ENCODE measurements at regions not wholly inside any gene's neighbourhood (a gene's known extent, or its start where the extent isn't known, plus 50 kb on each side); places are given as distances from the start of the nearest gene placed in this dataset.
A peak's percentile ranks its signal among the peaks of the same experiment; 100 is the strongest.

DNA sequence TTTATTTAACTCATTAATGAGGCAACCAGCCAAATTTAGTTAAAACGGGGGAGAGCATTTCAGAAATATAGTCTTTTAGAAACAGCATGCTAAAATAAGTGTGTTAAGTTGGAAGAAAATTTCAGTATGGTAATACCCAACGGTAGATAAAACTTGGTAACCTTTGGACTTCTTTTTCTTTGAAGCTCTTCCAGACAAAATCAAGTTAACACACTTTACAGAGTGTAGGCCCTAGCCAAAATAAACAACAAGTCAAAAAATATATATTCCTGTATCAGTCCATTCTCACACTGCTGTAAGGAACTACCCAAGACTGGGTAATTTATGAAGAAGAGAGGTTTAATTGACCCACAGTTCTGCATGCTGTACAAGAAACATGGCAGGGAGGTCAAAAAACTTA is 279.6 kb downstream of the HIVEP2 start:
- no peak overlapping the region for H3K27ac ChIP-seq
- TF ChIP-seq, protein P1, sequence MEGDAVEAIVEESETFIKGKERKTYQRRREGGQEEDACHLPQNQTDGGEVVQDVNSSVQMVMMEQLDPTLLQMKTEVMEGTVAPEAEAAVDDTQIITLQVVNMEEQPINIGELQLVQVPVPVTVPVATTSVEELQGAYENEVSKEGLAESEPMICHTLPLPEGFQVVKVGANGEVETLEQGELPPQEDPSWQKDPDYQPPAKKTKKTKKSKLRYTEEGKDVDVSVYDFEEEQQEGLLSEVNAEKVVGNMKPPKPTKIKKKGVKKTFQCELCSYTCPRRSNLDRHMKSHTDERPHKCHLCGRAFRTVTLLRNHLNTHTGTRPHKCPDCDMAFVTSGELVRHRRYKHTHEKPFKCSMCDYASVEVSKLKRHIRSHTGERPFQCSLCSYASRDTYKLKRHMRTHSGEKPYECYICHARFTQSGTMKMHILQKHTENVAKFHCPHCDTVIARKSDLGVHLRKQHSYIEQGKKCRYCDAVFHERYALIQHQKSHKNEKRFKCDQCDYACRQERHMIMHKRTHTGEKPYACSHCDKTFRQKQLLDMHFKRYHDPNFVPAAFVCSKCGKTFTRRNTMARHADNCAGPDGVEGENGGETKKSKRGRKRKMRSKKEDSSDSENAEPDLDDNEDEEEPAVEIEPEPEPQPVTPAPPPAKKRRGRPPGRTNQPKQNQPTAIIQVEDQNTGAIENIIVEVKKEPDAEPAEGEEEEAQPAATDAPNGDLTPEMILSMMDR (IDR thresholded peaks at IDR 0.05): no peak
- ATAC-seq (no peak), DNase-seq (no peak)
- H3K9me3 ChIP-seq: no peaks in the 10 kb centered on the region
- H3K36me3 ChIP-seq: no peaks in the 10 kb centered on the region
- intact Hi-C loops (cut with DNase I): no loop called here
- H3K4me3 ChIP-seq: no peak overlapping the region
- no peaks in the 10 kb centered on the region for H3K27me3 ChIP-seq (ENCODE audit: low read depth)
- no peaks in the 10 kb centered on the region for H3K4me1 ChIP-seq

DNA sequence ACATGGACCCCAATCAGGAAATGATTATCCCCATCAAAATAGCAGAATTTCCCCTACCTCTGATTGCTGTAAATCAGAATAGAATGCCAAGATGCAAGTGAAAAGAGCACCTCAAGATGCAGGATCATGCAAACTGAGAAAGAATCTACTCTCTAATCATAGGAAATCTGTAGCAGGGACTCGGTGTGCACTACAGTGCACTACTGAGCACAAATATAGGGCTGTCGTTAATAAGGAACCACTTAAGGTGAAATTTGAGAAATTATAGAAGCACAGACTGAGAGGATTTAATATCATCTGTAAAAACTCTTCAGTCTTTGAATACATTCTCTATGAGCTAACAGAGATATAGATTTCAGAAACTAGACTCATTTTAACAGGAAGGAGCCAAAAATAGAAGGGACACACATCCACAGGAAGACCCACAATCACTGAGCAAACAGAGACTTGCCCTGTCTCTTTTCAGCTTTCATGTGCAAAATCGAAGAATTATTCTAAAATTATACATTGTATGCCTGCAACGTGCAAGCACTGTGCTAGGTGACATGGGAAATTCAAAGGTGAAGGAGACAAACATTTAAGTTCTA is 278.3 kb downstream of the HIVEP2 start:
- no peaks in the 10 kb centered on the region for H3K4me1 ChIP-seq
- no peaks in the 10 kb centered on the region for H3K9me3 ChIP-seq
- no peaks in the 10 kb centered on the region for H3K36me3 ChIP-seq
- H3K4me3 ChIP-seq: no peak overlapping the region
- TF ChIP-seq, protein P1 (IDR thresholded peaks at IDR 0.05): no peak
- H3K27ac ChIP-seq: no peak overlapping the region
- intact Hi-C loops (cut with DNase I): no loop called here
- no peak for ATAC-seq
- no peaks in the 10 kb centered on the region for H3K27me3 ChIP-seq (ENCODE audit: low read depth)
- DNase-seq: no peak

- Histone ChIP-seq H3K27ac (no peak overlapping the region), H3K9me3 (no peaks in the 10 kb centered on the region), H3K4me1 (no peaks in the 10 kb centered on the region), H3K36me3 (no peaks in the 10 kb centered on the region), H3K4me3 (no peak overlapping the region), H3K27me3 (ENCODE audit: low read depth) (no peaks in the 10 kb centered on the region)
- DNase-seq: no peak
- intact Hi-C loops (cut with DNase I): no loop called here
- no peak for ATAC-seq
- TF ChIP-seq, protein P1 (IDR thresholded peaks at IDR 0.05): no peak
These were observed 275.3 kb downstream of the HIVEP2 start for GRCh38 chr6:142669471-142670351.

DNA sequence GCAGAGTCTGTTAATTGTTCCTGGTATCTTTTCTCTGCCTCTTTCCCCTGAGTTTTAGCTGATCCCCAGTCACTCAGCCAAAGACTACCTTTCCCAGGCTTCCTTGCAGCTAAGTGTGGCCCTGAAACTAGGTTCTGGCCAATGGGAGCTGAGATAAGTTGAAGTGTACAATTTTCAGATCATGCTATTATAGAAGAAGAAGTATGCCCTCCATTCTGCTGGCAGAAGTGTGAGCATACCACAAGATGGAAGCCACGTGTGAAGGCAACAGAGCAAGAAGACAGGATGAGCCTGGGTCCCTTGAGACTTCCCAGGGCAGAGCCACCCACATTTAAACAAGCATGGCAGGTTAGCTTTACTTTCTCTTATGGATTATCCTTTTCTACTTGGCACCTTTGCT is 273.2 kb downstream of the HIVEP2 start:
- H3K36me3 ChIP-seq: no peaks in the 10 kb centered on the region
- H3K27ac ChIP-seq: no peak overlapping the region
- no peaks in the 10 kb centered on the region for H3K4me1 ChIP-seq
- ATAC-seq (no peak), DNase-seq (no peak)
- no peaks in the 10 kb centered on the region for H3K9me3 ChIP-seq
- no peaks in the 10 kb centered on the region for H3K27me3 ChIP-seq (ENCODE audit: low read depth)
- intact Hi-C loops (cut with DNase I): no loop called here
- no peak overlapping the region for H3K4me3 ChIP-seq
- TF ChIP-seq, protein P1 (IDR thresholded peaks at IDR 0.05): no peak

GRCh38 chr6:142675517-142675916 is 269.5 kb downstream of the HIVEP2 start:
- no peak overlapping the region for H3K27ac ChIP-seq
- no peaks in the 10 kb centered on the region for H3K36me3 ChIP-seq
- H3K27me3 ChIP-seq (ENCODE audit: low read depth): no peaks in the 10 kb centered on the region
- no peak for DNase-seq
- ATAC-seq: peak in 1 of 2 donors; percentile 23
- no peaks in the 10 kb centered on the region for H3K4me1 ChIP-seq
- H3K4me3 ChIP-seq: no peak overlapping the region
- no peaks in the 10 kb centered on the region for H3K9me3 ChIP-seq
- intact Hi-C loops (cut with DNase I): no loop called here
- TF ChIP-seq, protein P1 (IDR thresholded peaks at IDR 0.05): no peak

Data from lower lobe of right lung (tissue), 2 donors.